Fibroblast of lung (primary cell): ENCODE measurements at regions not wholly inside any gene's neighbourhood (a gene's known extent, or its start where the extent isn't known, plus 50 kb on each side); places are given as distances from the start of the nearest gene placed in this dataset.

Experiments
- DNase-seq, 2 donors: peaks; one replicate each; pipeline versions ENCODE4 v3.0.0 to v3.0.0-alpha.2; 2010; ENCODE audit warnings: low read depth in 2 of 2
- H2AFZ ChIP-seq: 2 replicates; pipeline ENCODE4 v1.5.1; 2012; ENCODE audit warnings: low read length, control low read depth, inconsistent platforms
- H3K27ac ChIP-seq: 2 replicates; pipeline ENCODE4 v1.5.1; 2011; ENCODE audit warnings: low read length, control low read depth; ENCODE audit not compliant: insufficient read depth
- H3K27me3 ChIP-seq: 2 replicates; pipeline ENCODE4 v1.5.1; 2011; ENCODE audit warnings: mild to moderate bottlenecking, low read length; ENCODE audit not compliant: control insufficient read depth, insufficient read depth
- H3K36me3 ChIP-seq: 2 replicates; pipeline ENCODE4 v1.5.1; 2011; ENCODE audit warnings: low read length; ENCODE audit not compliant: control insufficient read depth, insufficient read depth
- H3K4me1 ChIP-seq: 2 replicates; pipeline ENCODE4 v1.5.1; 2011; ENCODE audit warnings: low read length; ENCODE audit not compliant: control insufficient read depth, insufficient read depth; ENCODE audit errors: extremely low read depth
- H3K4me2 ChIP-seq: 2 replicates; pipeline ENCODE4 v1.5.1; 2011; ENCODE audit warnings: low read length, control low read depth; ENCODE audit not compliant: insufficient read depth; ENCODE audit errors: extremely low read depth
- H3K4me3 ChIP-seq, 4 experiments: fragments of 200-600 bp in 1 of 4; sonication (generic) in 1 of 4; replicated peaks in 1 of 4; 2 replicates each; pipeline ENCODE4 v1.5.1; 2011 to 2016; ENCODE audit warnings: low read length in 4 of 4, low read depth in 3 of 4, mild to moderate bottlenecking in 3 of 4, control low read depth in 2 of 4, inconsistent platforms in 1 of 4, mixed read lengths in 1 of 4; ENCODE audit not compliant: insufficient read depth in 1 of 4; ENCODE audit errors: control extremely low read depth in 1 of 4
- H3K79me2 ChIP-seq: 2 replicates; pipeline ENCODE4 v1.5.1; 2012; ENCODE audit warnings: mild to moderate bottlenecking, low read length, inconsistent platforms; ENCODE audit not compliant: control insufficient read depth, insufficient read depth
- H3K9ac ChIP-seq: 2 replicates; pipeline ENCODE4 v1.5.1; 2011; ENCODE audit warnings: mild to moderate bottlenecking, low read length, control low read depth; ENCODE audit not compliant: insufficient read depth
- H3K9me3 ChIP-seq: 2 replicates; pipeline ENCODE4 v1.5.1; 2012; ENCODE audit warnings: low read depth, low read length; ENCODE audit not compliant: control insufficient read depth, insufficient read depth
- H4K20me1 ChIP-seq: 2 replicates; pipeline ENCODE4 v1.5.1; 2011; ENCODE audit warnings: low read length; ENCODE audit not compliant: control insufficient read depth, insufficient read depth; ENCODE audit errors: extremely low read depth
- EZH2 ChIP-seq: IDR thresholded peaks from 2 replicates; pipeline ENCODE4 v1.5.1; 2012; ENCODE audit warnings: low read length, control low read depth, mild to moderate bottlenecking; ENCODE audit errors: missing control alignments
- TF ChIP-seq, protein P1 (sequence below), 2 donors: IDR thresholded peaks in 1 of 2; conservative IDR thresholded peaks in 1 of 2; 1 replicate in 1 of 2; 2 replicates in 1 of 2; pipeline ENCODE4 v1.5.1; 2011 to 2012; ENCODE audit warnings: low read length in 2 of 2, control low read depth in 1 of 2, inconsistent platforms in 1 of 2, low read depth in 1 of 2, mild to moderate bottlenecking in 1 of 2

DNA sequence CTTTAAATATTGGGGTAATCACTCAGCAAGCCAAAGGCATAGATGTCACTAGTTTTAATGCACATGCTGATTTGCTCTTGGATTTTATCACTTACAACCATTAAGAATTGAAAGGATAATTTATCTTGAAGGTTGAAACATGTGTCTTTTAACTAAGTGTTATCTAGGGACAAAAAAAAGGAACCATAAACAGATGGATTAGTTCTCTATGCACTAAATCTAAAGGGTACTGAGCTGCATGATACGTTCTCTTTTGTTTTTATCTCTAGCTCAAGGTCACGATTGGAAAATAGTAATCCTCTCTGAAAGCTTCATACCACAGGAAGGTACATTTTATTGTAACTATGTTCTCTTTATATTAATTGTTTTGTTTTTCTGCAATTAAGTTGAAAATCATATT, 1426.6 kb downstream of the GRIK2 start:
- no peak overlapping the region for H2AFZ ChIP-seq
- H3K4me3 ChIP-seq, result no peak overlapping the region
- H3K4me1 ChIP-seq, result no peaks in the 10 kb centered on the region
- no peak for DNase-seq
- H3K9me3 ChIP-seq, result no peaks in the 10 kb centered on the region
- no peaks in the 10 kb centered on the region for H4K20me1 ChIP-seq
- no peak for TF ChIP-seq EZH2
- TF ChIP-seq, protein P1, sequence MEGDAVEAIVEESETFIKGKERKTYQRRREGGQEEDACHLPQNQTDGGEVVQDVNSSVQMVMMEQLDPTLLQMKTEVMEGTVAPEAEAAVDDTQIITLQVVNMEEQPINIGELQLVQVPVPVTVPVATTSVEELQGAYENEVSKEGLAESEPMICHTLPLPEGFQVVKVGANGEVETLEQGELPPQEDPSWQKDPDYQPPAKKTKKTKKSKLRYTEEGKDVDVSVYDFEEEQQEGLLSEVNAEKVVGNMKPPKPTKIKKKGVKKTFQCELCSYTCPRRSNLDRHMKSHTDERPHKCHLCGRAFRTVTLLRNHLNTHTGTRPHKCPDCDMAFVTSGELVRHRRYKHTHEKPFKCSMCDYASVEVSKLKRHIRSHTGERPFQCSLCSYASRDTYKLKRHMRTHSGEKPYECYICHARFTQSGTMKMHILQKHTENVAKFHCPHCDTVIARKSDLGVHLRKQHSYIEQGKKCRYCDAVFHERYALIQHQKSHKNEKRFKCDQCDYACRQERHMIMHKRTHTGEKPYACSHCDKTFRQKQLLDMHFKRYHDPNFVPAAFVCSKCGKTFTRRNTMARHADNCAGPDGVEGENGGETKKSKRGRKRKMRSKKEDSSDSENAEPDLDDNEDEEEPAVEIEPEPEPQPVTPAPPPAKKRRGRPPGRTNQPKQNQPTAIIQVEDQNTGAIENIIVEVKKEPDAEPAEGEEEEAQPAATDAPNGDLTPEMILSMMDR (conservative IDR thresholded peaks at IDR 0.05 in 1 of 2, IDR thresholded peaks at IDR 0.05 in 1 of 2; ENCODE audit: low read depth in 1 of 2, low read length in 2 of 2), result no peak
- H3K36me3 ChIP-seq, result no peaks in the 10 kb centered on the region
- no peaks in the 10 kb centered on the region for H3K79me2 ChIP-seq
- H3K27me3 ChIP-seq, result no peaks in the 10 kb centered on the region
- no peak overlapping the region for H3K27ac ChIP-seq
- H3K9ac ChIP-seq, result no peak overlapping the region
- H3K4me2 ChIP-seq, result no peak overlapping the region

DNA sequence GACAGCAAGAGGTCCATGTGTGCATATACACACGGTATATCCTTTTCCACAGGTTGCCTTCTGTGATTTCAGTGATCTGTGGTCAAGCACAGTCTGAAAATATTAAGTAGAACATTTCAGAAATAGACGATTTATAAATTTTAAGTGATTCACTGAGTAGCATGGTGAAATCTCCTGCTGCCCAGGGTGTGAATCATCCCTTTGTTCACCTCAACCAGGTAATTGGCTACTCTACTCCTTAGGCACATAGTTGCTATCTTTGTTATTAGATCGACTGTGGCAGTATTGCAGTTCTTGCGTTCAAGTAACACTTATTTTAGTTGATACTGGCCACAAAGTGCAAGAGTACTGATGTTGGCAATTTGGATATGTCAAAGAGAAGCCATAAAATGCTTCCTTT, 1421.7 kb downstream of the GRIK2 start:
- H3K79me2 ChIP-seq, result no peaks in the 10 kb centered on the region
- no peaks in the 10 kb centered on the region for H3K36me3 ChIP-seq
- H3K27ac ChIP-seq, result no peak overlapping the region
- no peak for DNase-seq
- no peaks in the 10 kb centered on the region for H3K9me3 ChIP-seq
- H4K20me1 ChIP-seq, result no peaks in the 10 kb centered on the region
- H2AFZ ChIP-seq, result no peak overlapping the region
- no peak overlapping the region for H3K4me3 ChIP-seq
- H3K4me2 ChIP-seq, result no peak overlapping the region
- no peaks in the 10 kb centered on the region for H3K4me1 ChIP-seq
- no peaks in the 10 kb centered on the region for H3K27me3 ChIP-seq
- H3K9ac ChIP-seq, result no peak overlapping the region
- TF ChIP-seq EZH2, result no peak
- TF ChIP-seq, protein P1 (conservative IDR thresholded peaks at IDR 0.05 in 1 of 2, IDR thresholded peaks at IDR 0.05 in 1 of 2; ENCODE audit: low read depth in 1 of 2, low read length in 2 of 2), result no peak

DNA sequence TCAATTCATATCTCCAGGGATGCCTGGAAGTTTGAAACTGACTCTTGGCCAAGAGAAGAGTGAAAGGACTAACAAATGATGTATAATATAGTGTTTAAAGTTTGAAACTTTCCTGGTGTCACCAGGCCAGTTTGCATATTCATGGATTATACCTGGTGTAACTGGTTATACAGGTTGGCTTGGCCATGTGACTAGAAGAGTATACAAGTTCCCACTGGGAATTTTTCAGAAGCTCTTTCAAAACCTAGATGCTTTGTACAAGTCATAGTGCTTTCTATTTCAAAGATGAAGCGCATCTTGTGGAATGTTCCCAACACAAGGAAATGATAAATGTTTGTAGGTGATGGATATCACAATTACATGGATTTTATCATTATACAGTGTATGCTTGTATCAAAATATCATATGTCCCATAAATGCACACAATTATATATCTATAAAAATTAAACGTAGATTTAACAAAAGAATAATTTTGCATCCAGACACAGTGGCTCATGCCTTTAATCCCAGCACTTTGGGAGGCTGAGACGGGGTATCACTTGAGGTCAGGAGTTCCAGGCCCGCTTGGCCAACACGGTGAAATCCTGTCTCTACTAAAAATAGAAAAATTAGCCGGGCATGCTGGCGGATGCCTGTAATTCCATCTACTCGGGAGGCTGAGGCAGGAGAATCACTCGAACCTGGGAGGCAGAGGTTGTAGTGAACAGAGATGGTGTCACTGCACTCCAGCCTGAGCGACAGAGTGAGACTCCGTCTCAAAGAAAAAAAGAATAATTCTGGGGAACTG, 1420.2 kb downstream of the GRIK2 start:
- H3K4me2 ChIP-seq, result no peak overlapping the region
- H3K27ac ChIP-seq, result no peak overlapping the region
- no peaks in the 10 kb centered on the region for H3K27me3 ChIP-seq
- no peaks in the 10 kb centered on the region for H3K4me1 ChIP-seq
- H4K20me1 ChIP-seq, result no peaks in the 10 kb centered on the region
- H2AFZ ChIP-seq, result no peak overlapping the region
- no peak for DNase-seq
- no peak for TF ChIP-seq EZH2
- no peak overlapping the region for H3K4me3 ChIP-seq
- H3K36me3 ChIP-seq, result no peaks in the 10 kb centered on the region
- H3K9ac ChIP-seq, result no peak overlapping the region
- H3K79me2 ChIP-seq, result no peaks in the 10 kb centered on the region
- H3K9me3 ChIP-seq, result no peaks in the 10 kb centered on the region
